HG03342 (cell line): ENCODE measurements at regions not wholly inside any gene's neighbourhood (a gene's known extent, or its start where the extent isn't known, plus 50 kb on each side); places are given as distances from the start of the nearest gene placed in this dataset.

Experiments
- ATAC-seq: cut with Tn5 transposase; IDR thresholded peaks from one replicate; pipeline ENCODE4 v1.9.1; 2021; ENCODE audit warnings: mild to moderate bottlenecking, moderate library complexity; ENCODE audit not compliant: unreplicated experiment

GRCh38 chr2:129247751-129248150 is 731.7 kb upstream of the RAB6C start:
- ATAC-seq, result no peak

GRCh38 chr2:129248198-129248597 is 731.3 kb upstream of the RAB6C start:
- no peak for ATAC-seq

- ATAC-seq, result no peak
These were observed 726.5 kb upstream of the RAB6C start for GRCh38 chr2:129252781-129253460.

- ATAC-seq, result no peak
These were observed 726.0 kb upstream of the RAB6C start for GRCh38 chr2:129253461-129253812.

- no peak for ATAC-seq
These were observed 724.7 kb upstream of the RAB6C start for GRCh38 chr2:129254718-129255117.

- ATAC-seq, result no peak
These were observed 723.7 kb upstream of the RAB6C start for GRCh38 chr2:129255610-129256313.

GRCh38 chr2:129256642-129257041 is 722.8 kb upstream of the RAB6C start:
- no peak for ATAC-seq

- no peak for ATAC-seq
These were observed 716.5 kb upstream of the RAB6C start for GRCh38 chr2:129262934-129263333.

- ATAC-seq, result no peak
These were observed 715.5 kb upstream of the RAB6C start for GRCh38 chr2:129263939-129264338.

GRCh38 chr2:129267559-129267958 is 711.9 kb upstream of the RAB6C start:
- no peak for ATAC-seq

- ATAC-seq, result no peak
These were observed 706.0 kb upstream of the RAB6C start for GRCh38 chr2:129273266-129274037.

- no peak for ATAC-seq
These were observed 705.4 kb upstream of the RAB6C start for GRCh38 chr2:129274038-129274415.

- no peak for ATAC-seq
These were observed 704.5 kb upstream of the RAB6C start for GRCh38 chr2:129274918-129275317.

GRCh38 chr2:129275706-129276105 is 703.8 kb upstream of the RAB6C start:
- ATAC-seq, result no peak

- ATAC-seq, result no peak
These were observed 702.4 kb upstream of the RAB6C start for GRCh38 chr2:129276978-129277584.

GRCh38 chr2:129277585-129277981 is 701.9 kb upstream of the RAB6C start:
- ATAC-seq, result no peak

GRCh38 chr2:129281791-129282530 is 697.5 kb upstream of the RAB6C start:
- no peak for ATAC-seq

- ATAC-seq, result no peak
These were observed 694.5 kb upstream of the RAB6C start for GRCh38 chr2:129285012-129285411.

GRCh38 chr2:129293326-129293725 is 686.1 kb upstream of the RAB6C start:
- no peak for ATAC-seq

GRCh38 chr2:129296396-129296795 is 683.1 kb upstream of the RAB6C start:
- no peak for ATAC-seq

- no peak for ATAC-seq
These were observed 682.7 kb upstream of the RAB6C start for GRCh38 chr2:129296806-129297205.
